HepG2 (cell line): ENCODE measurements at regions not wholly inside any gene's neighbourhood (a gene's known extent, or its start where the extent isn't known, plus 50 kb on each side); places are given as distances from the start of the nearest gene placed in this dataset.

Experiments
- ATAC-seq: fragments of 200-7000 bp; cut with Tn5 transposase; 3 replicates; pipeline ENCODE4 v1.9.1; 2020; ENCODE audit warnings: mild to moderate bottlenecking, moderate library complexity
- BruUV-seq: library from RNA; stranded (reverse); fragments of 400-500 nt; replicated peaks from 2 replicates; lab custom pipeline; 2021; lab: Mats Ljungman, UMichigan
- CTCF ChIA-PET: fragments of 300-600 bp; formaldehyde crosslinking; extraction: SDS; loops from one replicate; lab custom pipeline; 2021; ENCODE audit warnings: low total read pairs, inconsistent platforms, low intra/inter-chr PET ratio; lab: Yijun Ruan, JAX
- POLR2A ChIA-PET: fragments of 350-600 bp; sonication (Branson Sonifier 250); formaldehyde crosslinking; loops from one replicate; lab custom pipeline; 2020; ENCODE audit warnings: antibody characterized with exemption, inconsistent platforms; lab: Yijun Ruan, JAX
- DNase-seq: peaks from one replicate; pipeline ENCODE4 v3.0.0-alpha.2; 2015; ENCODE audit warnings: low spot score
- FAIRE-seq: peaks from 3 replicates; lab custom pipeline; 2011; peaks lifted over from hg19 to GRCh38; lab: Jason Lieb, UNC
- H2AFZ ChIP-seq: one replicate; pipeline ENCODE4 v1.6.1; 2011; ENCODE audit warnings: low read length, inconsistent platforms
- H3K27ac ChIP-seq: fragments of 300-600 bp; 3 replicates; pipeline ENCODE4 v1.8.0; 2011; ENCODE audit warnings: mixed run types, mild to moderate bottlenecking, mixed read lengths, low read length, inconsistent platforms; ENCODE audit not compliant: insufficient read depth; ENCODE audit errors: extremely low read length
- H3K27me3 ChIP-seq, 2 experiments: fragments of 200-600 bp in 1 of 2; 2 replicates in 1 of 2; 3 replicates in 1 of 2; pipeline versions ENCODE4 v1.6.0 to v1.8.0; 2011; ENCODE audit warnings: low read length in 2 of 2, mild to moderate bottlenecking in 2 of 2, moderate library complexity in 2 of 2, inconsistent platforms in 1 of 2; ENCODE audit not compliant: insufficient read depth in 2 of 2, control insufficient read depth in 1 of 2
- H3K36me3 ChIP-seq, 2 experiments: fragments of 200-600 bp in 1 of 2; replicated peaks in 1 of 2; 2 replicates in 1 of 2; 3 replicates in 1 of 2; pipeline versions ENCODE4 v1.5.1 to v1.8.0; 2011; ENCODE audit warnings: low read length in 2 of 2, inconsistent platforms in 1 of 2; ENCODE audit not compliant: insufficient read depth in 2 of 2, control insufficient read depth in 1 of 2
- H3K4me1 ChIP-seq: 2 replicates; pipeline ENCODE4 v1.5.1; 2012; ENCODE audit warnings: low read length, inconsistent platforms; ENCODE audit not compliant: insufficient read depth
- H3K4me2 ChIP-seq: 2 replicates; pipeline ENCODE4 v1.6.0; 2011; ENCODE audit warnings: low read depth, low read length, inconsistent platforms
- H3K4me3 ChIP-seq, 3 experiments: fragments of 200-600 bp in 1 of 3; sonication (generic), shearing (Covaris generic) in 1 of 3; replicated peaks in 1 of 3; 2 replicates each; pipeline ENCODE4 v1.5.1; 2011 to 2016; ENCODE audit warnings: low read length in 3 of 3, inconsistent platforms in 2 of 3, low read depth in 2 of 3, mild to moderate bottlenecking in 2 of 3, control low read depth in 1 of 3, mixed read lengths in 1 of 3; ENCODE audit not compliant: insufficient read depth in 1 of 3
- H3K79me2 ChIP-seq: one replicate; pipeline ENCODE4 v1.6.1; 2011; ENCODE audit warnings: low read length, inconsistent platforms; ENCODE audit not compliant: insufficient read depth
- H3K9ac ChIP-seq: 2 replicates; pipeline ENCODE4 v1.6.0; 2011; ENCODE audit warnings: mild to moderate bottlenecking, low read depth, low read length, inconsistent platforms; ENCODE audit not compliant: insufficient read depth
- H3K9me3 ChIP-seq: 2 replicates; pipeline ENCODE4 v1.5.1; 2012; ENCODE audit warnings: mild to moderate bottlenecking, low read length
- H4K20me1 ChIP-seq: 2 replicates; pipeline ENCODE4 v1.6.0; 2011; ENCODE audit warnings: inconsistent platforms, mild to moderate bottlenecking, low read length, moderate library complexity; ENCODE audit not compliant: insufficient read depth
- HNF1A ChIP-seq, 2 experiments: sonication (generic) in 1 of 2; formaldehyde crosslinking in 1 of 2; IDR thresholded peaks; 2 replicates each; pipeline versions ENCODE4 v1.4.0 to v1.6.1; 2016 to 2020; ENCODE audit warnings: borderline replicate concordance in 1 of 2, low read depth in 1 of 2, mild to moderate bottlenecking in 1 of 2, missing genetic modification reagents in 1 of 2
- MYC ChIP-seq: sonication (generic); formaldehyde crosslinking; IDR thresholded peaks from 2 replicates; pipeline ENCODE4 v1.9.0; 2021; ENCODE audit warnings: missing genetic modification reagents, borderline replicate concordance
- PLRG1 ChIP-seq: fragments of 450-650 bp; conservative IDR thresholded peaks from 2 replicates; pipeline ENCODE4 v1.6.1; 2016
- POGK ChIP-seq: sonication (generic); formaldehyde crosslinking; conservative IDR thresholded peaks from 2 replicates; pipeline ENCODE4 v1.8.0; 2022; ENCODE audit warnings: mild to moderate bottlenecking, moderate library complexity, missing genetic modification reagents
- PREB ChIP-seq: sonication (generic); formaldehyde crosslinking; IDR thresholded peaks from 2 replicates; pipeline ENCODE4 v1.4.0; 2020; ENCODE audit warnings: missing genetic modification reagents
- RXRA ChIP-seq: sonication (generic); formaldehyde crosslinking; IDR thresholded peaks from 2 replicates; pipeline ENCODE4 v1.5.1; 2020; ENCODE audit warnings: missing genetic modification reagents
- SSRP1 ChIP-seq: IDR thresholded peaks from 2 replicates; pipeline ENCODE4 v1.6.1; 2016; ENCODE audit warnings: control low read depth
- ZNF446 ChIP-seq: sonication (generic); formaldehyde crosslinking; IDR thresholded peaks from 2 replicates; pipeline ENCODE4 v1.5.0; 2020; ENCODE audit warnings: mild to moderate bottlenecking, missing genetic modification reagents
- WGBS: methylation state at CpG from one replicate; pipeline ENCODE4 v1.1.6; 2017; ENCODE audit warnings: low lambda C conversion rate; 5-methylcytosine and 5-hydroxymethylcytosine counted together
- in situ Hi-C: cut with HindIII; loops from 2 replicates; pipeline ENCODE4 v1.10.0; 2017; ENCODE audit warnings: low pct_unique_long_range_greater_than_20kb; ENCODE audit not compliant: extremely low pct_ligation_motif_present
- intact Hi-C: fragments of 100-400 bp; cut with micrococcal nuclease; formaldehyde crosslinking; loops from one replicate; pipeline ENCODE4 v1.10.0; 2022; ENCODE audit not compliant: unreplicated experiment

DNA sequence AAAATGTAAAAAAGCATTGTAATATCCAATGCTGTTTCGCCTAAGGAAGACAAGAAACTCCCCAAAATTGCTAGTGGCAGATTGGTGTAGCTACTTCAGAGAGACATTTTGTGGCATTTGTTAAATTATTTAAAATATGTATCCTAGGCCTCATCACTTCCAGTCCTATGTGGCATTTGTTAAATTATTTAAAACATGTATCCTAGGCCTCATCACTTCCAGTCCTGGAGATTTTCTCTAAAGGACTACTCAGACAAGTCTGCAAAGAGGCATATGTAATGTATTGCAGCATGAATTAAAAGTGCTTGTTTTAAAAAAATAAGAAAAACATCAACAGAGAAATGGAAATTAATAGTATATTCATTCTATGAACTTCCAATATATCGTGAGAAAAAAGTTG, 95.6 kb upstream of the KCTD3 start:
- DNase-seq (no peak), ATAC-seq (no peak), FAIRE-seq (no peak)
- no TSS peak for BruUV-seq
- in situ Hi-C loops = no loop called here
- WGBS = 1% methylated on average over 2 of the region's 2 CpGs
- Histone ChIP-seq H3K4me1 (no peaks in the 10 kb centered on the region), H3K9me3 (no peaks in the 10 kb centered on the region), H3K36me3 (no peaks in the 10 kb centered on the region), H4K20me1 (no peaks in the 10 kb centered on the region), H3K79me2 (no peaks in the 10 kb centered on the region), H2AFZ (no peak overlapping the region), H3K27me3 (no peaks in the 10 kb centered on the region), H3K27ac (no peak overlapping the region), H3K9ac (no peak overlapping the region), H3K4me3 (no peak overlapping the region), H3K4me2 (no peak overlapping the region)
- intact Hi-C loops = no loop called here
- CTCF ChIA-PET = no interaction called here
- POLR2A ChIA-PET = no interaction called here
- TF ChIP-seq SSRP1 (no peak), MYC (CRISPR knock-in tag) (no peak), PREB (CRISPR knock-in tag) (no peak), PLRG1 (no peak)

- Histone ChIP-seq H3K4me3 (no peak overlapping the region), H4K20me1 (no peaks in the 10 kb centered on the region), H3K9ac (no peak overlapping the region), H3K9me3 (no peaks in the 10 kb centered on the region), H3K27ac (no peak overlapping the region), H2AFZ (no peak overlapping the region), H3K4me2 (no peak overlapping the region), H3K4me1 (no peaks in the 10 kb centered on the region), H3K79me2 (no peaks in the 10 kb centered on the region), H3K36me3 (no peaks in the 10 kb centered on the region), H3K27me3 (no peaks in the 10 kb centered on the region)
- no TSS peak for BruUV-seq
- FAIRE-seq = no peak
- no peak for ATAC-seq
- intact Hi-C loops = no loop called here
- ChIA-PET POLR2A (no interaction called here), CTCF (no interaction called here)
- in situ Hi-C loops = no loop called here
- no peak for DNase-seq
- TF ChIP-seq ZNF446 (CRISPR knock-in tag) = no peak
- no peak for TF ChIP-seq HNF1A (IDR thresholded peaks at IDR 0.05; ENCODE audit: low read depth)
- no peak for TF ChIP-seq HNF1A (CRISPR knock-in tag; IDR thresholded peaks at IDR 0.05; ENCODE audit: borderline replicate concordance)
- no peak for TF ChIP-seq POGK (CRISPR knock-in tag)
- no peak for TF ChIP-seq RXRA (CRISPR knock-in tag)
Observed at GRCh38 chr1:215472723-215473122, 94.4 kb upstream of the KCTD3 start.
